DMS153 treated with DMSO at 0.1 percent for 48 hours (cell line): ENCODE measurements at regions not wholly inside any gene's neighbourhood (a gene's known extent, or its start where the extent isn't known, plus 50 kb on each side); places are given as distances from the start of the nearest gene placed in this dataset.

Source experiments
- DNase-seq: peaks from one replicate; lab custom pipeline; 2025; ENCODE audit not compliant: unreplicated experiment; lab: John Stamatoyannopoulos, UW

DNA sequence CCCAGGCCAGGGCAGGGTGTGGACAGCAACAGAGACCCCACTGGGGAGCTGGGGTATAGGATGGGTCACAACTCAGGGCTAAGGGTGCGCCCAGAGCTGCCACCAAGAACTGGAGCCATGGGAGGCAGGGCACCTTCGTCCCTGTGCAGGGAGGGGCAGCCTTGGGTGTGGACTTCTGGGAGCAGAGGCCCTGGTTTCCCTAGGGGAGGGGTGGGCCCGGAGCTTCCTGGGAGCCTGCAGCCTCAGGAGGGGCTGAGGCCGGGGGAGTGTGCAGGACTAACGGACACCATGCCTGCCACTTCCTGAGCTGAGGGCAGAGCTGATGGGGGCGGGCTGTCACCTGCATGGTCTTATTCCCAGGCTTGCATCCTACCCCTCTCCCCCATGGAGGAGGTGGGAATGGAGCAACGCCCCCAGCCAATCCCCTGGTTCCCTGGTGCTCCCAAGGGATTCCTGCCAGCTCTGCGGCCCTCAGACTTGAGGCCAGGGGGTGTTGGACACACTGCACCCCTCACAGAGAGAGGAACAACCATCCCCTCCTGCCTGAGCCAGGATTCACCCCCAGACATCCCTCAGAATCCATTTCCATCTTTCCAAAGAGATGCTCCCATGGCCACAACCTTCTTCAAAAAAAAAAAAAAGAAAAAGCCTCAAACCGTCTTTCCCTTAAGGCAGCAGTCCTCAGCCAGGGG, 225.7 kb downstream of the CTTN start:
- no peak for DNase-seq

DNA sequence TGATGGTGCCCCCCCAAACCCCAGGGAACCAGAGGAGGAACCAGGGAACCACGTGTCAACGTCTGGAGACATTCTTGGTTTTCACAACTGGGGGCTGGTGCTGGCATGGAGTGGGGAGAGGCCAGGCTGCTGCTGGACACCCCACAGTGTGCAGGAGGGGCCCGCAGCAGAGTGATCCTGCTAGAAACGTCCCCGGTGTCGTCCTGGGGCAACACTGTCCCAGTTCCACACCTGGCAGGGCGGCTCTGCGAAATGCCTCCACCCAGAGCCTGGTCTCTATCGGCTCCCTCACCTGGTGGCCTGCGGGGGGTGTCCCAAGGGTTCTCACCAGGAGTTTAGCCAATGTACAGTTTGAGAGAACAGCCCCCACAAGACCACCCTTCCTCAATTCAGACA, 226.3 kb downstream of the CTTN start:
- DNase-seq, result no peak

DNA sequence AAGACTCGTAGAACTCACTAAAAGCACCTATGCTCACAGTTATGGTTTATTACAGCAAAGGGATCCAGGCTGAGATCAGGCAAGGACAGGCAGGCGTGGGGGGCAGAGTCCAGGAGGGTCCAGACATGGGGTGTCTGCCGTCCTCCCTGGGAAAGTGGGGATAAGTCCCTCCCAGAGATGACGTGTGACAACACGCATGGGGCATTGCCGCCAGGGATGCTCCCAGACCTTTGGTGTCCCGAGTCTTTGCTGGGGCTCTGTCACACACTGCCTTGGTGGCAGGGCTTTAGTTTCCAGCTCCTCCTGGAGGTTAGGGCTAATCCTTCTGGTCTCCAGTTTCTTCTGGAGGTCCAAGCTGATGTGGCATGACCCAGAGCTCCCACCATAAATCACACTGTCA, 226.7 kb downstream of the CTTN start:
- no peak for DNase-seq

DNA sequence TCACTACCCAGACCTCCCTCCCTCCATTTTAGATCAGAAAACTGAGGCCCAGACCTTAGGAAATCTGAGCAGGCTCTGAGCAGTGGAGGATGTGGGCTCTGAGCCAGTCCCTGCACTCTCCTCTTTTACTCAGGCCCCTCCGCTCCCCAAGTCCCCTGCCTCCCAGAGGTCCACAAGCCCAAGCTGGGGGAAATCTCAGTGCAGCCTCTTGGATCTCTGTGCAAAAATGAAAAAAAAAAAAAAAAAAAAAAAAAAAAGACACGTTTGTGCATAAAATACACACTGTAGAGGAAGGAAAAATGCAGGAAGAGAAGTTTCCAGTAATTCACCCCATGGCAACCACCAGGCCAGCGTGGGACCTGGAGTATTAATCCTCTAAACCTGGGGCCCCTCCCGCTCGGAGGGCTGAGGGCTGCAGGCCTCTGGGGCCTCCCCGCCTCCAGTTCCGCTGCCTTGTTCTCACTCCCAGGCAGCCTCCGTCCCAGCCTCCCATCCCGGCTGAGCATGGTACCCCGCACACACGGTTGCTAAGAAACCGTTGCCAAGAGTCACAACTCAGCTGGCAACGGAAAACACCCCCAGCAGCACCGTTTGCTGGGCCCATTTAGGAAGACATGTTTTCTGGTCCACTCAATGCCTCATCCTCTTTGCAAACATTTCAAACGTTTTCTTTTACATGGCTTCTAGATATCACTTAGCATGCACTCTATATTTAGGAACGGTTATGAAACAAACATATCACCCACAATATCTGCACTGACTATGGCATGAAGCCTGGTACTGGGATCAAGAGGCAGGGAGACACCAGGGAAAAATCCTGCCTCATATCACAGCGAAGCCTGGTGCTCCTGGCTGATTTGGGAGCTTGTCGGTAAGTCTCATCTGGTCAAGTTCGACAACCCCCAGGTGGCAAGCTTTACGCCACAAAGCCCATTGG, 227.5 kb downstream of the CTTN start:
- DNase-seq, result no peak

DNA sequence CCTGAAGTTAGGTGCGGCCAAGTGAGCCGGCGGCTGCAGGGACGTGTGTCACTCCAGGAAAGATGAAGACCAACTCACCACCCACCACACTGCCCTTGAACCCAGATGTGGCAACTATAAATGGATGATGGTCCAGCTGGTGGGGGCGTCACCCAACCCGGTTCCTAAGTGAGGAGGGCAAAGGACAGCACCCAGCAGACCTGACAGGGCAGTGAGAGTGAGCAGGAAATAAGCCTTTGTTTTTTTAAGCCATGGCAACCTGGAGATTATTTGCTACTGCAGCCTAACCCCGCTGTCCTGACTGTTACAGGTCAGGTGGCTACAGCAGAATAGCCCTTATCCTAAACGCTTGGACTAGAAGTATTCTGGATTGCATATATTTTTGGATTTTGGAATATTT, 228.9 kb downstream of the CTTN start:
- DNase-seq, result peak; percentile 32

DNA sequence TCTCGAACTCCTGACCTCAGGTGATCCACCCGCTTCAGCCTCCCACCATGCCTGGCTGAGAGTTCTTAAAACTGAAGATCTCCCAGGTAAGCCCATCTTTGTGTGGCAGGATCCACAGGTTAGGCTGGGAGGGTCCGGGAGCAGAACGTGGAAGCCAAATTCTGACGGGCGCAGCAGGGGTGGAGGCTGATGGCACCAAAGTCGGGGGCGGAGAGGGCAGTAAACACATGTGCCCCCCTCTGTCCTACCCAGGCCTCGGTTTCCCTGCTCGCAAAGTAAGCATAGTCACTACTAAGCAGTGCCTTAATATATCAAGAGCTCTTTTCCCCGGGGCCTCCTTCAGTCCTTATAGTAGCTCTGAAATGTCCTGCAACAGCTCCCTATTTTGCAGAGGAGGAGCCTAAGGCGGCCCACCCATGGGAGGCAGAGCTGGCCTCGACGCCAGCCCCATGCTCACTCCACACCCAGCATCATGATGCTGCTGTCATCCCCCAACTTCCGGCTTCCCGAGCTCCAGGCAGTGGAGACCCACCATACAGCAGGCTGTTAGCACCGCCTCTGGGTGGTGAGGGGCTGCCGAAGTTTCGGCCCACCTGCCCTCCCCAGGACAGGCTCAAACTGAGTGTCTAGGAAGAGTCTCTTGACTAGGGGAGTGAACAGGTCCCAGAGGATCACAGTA, 230.0 kb downstream of the CTTN start:
- no peak for DNase-seq

DNA sequence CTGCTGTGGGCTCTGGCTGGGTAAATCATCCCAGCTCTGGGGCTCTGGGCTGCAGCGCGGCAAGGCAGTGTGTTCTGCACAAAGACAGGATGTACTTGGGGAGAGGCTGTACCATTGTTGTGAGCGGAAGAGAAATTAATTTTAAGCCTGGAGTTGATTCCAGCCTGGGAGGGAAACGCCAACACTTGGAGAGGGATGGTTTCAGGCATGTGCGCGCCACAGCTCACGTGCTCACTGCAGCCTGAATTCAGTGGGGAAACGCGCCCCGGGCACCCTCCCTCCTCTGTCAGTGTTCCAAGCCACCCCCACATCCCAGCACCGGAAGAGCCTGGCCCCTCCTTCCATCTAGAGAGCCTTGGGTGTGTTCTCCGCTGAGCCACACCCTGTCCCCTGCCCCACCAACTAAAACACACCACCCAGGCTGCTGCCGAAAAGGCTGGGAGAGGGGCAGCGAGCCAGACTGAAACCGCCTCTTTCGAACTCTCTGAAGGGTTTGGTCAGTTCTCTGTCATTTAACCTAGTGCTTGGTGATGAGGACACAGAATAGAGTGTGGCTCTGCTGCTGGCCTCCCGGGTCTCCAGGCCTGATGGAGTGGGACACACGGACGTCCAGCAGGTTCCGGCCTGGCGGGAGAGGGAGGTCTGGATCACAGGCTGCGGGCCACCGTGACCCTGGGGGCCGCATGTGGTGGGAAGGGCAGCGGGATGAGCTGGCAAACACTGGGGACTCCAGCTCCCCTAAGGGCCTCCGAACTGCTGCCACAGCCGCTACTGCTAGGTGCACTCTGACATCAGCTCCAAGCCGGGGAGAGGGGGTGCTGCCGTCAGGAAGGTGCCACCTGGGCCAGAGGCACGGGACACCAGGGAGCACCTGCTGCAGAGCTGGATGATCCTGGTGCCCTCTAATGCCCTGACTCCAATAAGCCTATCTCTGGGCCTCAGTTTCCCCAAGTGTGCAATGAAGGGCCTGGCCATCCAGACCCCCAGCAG, 230.8 kb downstream of the CTTN start:
- DNase-seq, result peak; percentile 76

DNA sequence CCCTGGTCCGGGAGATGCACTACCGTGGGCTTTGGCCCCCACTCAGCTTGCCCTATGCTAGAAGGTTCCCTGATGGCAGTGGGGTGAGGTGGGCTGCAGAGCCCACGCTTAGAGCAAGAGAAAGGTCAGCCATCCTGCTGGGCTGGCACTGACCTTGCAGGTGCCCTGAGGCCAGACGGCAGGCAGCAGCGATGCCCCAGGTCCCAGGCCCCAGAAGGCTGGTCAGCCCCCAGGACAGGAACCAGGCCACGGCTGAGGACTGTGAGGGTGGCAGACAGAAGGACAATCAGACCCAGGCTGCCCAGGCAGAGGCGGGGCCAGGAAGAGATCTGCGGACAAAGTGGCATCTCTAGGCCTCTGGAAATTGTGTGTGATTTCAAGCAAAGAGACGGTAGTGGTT, 231.7 kb downstream of the CTTN start:
- DNase-seq, result no peak

DNA sequence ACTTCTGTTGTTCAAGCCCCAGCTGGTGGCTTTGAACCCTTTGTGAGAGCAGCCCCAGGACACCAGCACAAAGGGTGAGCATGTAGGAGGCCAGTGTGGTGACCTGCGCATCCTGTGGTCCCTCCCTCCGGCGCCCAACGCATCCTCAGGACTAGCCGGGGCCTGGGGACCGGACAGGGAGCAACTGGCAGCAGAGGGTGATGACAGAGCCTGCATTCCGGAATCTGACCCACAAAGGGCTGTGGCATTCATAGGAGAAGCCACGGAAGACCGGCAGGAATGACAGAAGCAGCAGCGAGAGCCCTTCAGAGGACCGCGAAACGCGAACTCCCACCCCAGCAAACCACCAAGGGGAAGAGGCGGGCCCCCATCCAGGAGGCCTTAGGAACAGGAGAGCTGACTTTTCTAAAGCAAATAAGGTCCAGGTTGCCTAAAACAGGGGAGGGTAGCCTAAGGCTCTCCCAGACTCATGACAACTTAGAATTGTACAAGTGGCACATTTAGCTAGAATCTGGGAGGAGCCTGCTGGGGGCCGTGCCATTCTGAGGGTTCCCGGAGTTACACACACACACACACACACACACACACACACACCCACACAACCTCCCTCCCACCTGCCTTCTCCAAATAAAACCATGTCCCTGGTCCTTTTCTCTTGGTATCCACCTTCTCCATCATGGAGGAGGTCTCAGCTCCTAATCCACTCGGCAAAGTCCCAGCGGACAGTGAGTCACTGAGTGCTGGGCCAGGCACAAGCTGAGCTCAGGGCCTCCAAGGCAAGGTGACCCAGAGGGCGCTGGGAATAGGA, 232.7 kb downstream of the CTTN start:
- DNase-seq, result no peak

DNA sequence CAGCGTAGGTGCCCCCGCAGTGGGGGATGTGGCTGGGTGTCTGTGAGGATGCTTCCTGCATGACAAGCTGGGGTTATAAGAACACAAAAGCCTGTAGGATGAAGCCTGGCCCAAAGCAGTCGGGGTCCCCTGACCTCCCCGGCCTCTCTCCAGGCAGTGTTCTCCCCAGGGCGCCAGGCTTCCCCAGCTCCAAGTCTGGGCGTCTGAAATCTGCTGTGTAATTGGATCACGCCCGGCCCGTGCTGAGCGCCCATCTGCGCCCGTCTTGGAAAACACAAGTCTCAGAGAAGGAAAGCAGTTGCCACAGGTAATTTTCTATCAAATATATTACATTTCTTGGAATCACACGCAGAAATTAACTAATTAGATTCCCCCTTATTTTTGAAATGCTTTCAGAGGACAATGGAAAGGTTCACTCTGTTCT, 233.3 kb downstream of the CTTN start:
- no peak for DNase-seq

DNA sequence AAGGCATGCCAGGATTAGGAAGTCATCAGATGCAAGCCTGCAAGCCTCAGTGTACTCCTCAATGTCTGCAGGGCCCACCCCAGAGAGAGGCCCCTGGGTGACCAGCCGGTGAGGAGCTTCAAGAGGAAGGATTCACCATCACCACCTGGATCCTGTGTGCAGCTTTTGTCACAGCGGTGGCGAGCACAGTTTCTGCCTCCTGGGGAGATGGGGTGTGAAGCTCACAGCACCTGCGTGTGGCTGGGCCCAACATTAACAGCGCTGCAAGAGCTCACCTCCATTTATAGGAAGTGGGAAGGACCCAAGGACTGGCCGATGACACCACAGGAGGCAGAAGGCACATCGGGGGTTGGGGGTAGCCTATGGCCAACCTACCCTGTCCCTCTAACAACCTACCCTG, 235.3 kb downstream of the CTTN start:
- no peak for DNase-seq

DNA sequence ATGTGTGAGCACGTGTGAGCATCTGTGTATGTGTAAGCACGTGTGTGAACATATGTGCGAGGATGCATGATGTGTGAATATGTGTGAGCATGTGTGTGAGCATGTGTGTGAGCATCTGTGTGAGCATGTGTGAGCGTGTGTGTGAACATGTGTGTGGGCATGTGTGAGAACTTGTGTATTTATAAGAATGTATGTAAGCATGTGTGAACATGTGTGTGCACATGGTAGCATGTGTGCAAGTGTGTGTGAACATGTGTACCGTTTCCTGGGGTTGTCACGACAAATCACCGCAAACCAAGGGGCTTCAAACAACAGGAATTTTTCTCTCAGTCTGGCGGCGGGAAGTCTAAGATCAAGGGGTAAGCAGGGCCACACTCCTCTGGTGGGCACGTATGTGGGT, 238.3 kb downstream of the CTTN start:
- no peak for DNase-seq

DNA sequence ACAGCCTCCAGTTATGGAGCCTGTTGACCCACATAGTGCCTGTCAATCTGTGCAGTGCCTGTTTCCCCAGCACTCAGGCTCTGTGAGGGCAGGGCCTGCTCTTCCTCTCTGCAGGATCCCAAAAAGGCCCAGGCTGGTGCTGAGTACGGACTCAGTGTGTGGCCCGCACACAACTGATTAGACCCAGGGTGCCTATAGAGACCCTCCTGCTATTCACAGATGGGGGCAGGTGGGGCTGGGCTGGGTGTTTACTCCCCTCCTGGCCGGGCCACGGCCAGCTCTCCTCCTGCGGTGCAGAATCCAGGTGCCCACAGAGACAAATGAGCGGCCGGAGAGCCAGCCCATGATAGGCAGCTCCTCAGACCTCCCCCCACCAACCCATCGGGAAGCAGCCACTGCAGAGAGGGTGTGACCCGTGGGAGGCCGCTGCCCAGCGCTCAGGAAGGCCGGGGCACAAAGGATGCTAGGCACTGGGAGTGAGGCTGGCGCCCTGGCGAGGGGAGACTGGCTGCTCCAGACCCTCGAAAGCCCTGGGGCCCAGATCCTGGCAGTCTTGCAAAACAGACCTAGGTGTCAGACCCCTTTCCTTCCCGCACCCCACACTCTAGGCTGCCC, 239.0 kb downstream of the CTTN start:
- DNase-seq, result no peak

DNA sequence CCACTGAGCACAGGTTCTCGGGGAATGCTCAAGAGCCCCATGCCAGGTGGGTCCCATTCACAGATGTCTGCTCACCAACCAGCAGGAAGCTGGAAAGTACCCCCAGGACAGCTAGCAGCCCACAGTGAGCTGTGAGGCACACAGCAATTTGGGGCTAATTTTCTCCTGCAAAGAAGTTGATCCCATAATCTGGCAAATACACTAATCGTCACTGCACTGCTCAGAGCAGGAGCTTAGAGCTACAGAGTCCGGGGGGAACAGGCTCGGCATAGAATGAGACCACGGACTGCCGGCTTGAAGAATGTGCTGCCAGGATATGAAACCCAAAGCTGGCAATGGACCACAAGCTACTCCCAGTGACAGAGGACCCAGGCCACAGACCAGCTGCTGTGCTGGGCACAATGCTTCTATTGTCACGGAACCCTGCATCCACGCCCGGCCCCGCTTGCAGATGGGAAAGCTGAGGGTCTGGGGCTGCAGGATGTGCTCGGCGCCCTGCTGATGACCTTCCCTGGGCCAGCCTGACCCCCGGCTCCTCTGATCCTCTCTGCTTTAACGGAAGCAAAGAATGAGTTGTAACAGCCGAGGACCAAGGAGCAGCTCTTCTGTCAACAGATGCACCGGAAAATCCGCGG, 239.7 kb downstream of the CTTN start:
- DNase-seq, result no peak

DNA sequence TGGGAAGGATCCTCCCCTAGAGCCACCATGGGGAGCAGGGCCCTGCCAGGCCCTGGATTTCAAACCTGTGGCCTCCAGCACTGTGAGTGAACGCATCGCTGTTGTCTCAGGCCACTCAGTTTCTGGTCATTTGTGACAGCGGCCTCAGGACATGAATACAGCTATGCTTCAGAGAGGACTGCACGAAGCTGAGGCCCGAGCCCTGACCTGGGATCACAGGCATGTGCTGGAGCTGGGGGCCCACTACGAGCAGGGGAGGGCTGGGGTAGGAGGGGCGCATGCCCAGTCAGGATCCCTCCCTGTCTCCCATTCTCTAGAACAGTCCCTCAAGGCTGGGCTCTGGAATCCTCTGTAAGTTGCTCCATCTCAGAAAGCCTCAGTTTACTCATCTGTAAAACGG, 242.1 kb downstream of the CTTN start:
- DNase-seq, result no peak

DNA sequence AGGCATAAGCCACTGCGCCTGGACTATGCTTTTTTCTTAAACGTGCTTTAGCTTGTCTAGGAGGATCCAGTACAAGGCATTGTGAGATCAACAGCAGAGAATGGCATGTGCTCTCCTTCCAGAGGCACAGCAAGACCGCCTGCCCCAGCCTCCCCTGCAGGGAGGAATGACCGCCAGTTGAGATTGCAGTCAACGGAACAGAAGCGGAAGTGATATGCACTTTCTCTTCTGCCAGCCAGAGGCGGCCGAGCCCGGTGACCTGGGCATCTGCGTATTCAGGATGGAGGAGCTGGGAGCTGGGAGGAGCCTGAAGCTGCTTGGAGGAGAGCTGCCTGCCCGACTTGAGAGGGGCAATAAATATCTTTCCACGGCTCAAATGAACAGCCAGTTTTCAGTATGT, 243.0 kb downstream of the CTTN start:
- DNase-seq, result peak; percentile 38

DNA sequence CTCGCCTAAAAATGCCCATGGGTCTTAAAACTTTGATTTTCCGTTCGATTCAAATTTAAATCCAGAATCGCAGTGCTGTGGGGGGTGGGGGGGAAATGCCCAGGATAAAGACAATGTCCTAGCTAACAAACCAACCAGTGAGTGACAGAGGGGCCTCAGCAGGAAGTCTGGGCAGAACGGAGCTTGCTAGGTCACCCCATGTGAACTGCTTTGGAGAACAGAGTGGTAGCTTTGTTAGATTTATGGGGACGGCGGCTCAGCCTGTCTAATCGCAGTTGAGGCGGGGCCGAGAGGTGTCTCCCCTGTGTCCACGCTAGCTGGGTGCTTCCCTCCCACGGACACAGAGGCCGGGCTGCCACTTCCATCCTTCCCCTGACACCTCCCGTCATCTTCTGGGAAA, 243.9 kb downstream of the CTTN start:
- no peak for DNase-seq

DNA sequence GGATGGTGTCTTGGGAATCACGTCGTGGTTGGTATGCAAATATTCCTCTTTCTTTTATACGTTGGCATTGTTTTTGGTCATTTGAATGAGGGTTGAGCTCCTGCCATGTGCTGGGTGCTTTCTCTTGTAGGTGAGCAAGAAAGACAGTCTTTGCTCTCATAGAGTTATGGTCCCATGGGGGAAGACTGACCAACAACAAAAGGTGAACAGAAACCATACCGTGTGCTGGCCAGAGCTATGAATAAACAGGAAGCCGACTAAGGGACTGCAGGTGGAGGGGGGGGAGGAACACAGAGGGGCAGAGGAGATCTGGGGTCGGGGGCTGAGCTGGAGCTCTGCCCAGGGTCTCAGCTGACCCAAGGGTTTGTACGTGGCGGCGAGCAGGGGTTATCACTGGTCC, 245.3 kb downstream of the CTTN start:
- DNase-seq, result no peak
